ENCODE measurements at regions not wholly inside any gene's neighbourhood (a gene's known extent, or its start where the extent isn't known, plus 50 kb on each side); places are given as distances from the start of the nearest gene placed in this dataset.
A peak's percentile ranks its signal among the peaks of the same experiment; 100 is the strongest.

GRCh38 chr17:71764505-71764904, 356.3 kb upstream of the SOX9 start (continued):
- TF ChIP-seq HOXA7 (CRISPR knock-in tag; IDR thresholded peaks at IDR 0.05) (no peak), RAD21 (conservative IDR thresholded peaks at IDR 0.05 in 1 of 2, IDR thresholded peaks at IDR 0.05 in 1 of 2) (peak; percentile 12 to 45; a peak in 2 of 5 replicates), BCL3 (IDR thresholded peaks at IDR 0.05) (no peak)

- Histone ChIP-seq H3K4me1 (no peaks in the 10 kb centered on the region), H3K27ac (no peak overlapping the region), H3K9me3 (no peaks in the 10 kb centered on the region; the same call in 2 of the 3 replicates), H3K4me2 (no peak overlapping the region), H3K4me3 (no peak overlapping the region)
- ATAC-seq (no peak), DNase-seq (ENCODE audit: low read depth in 1 of 2, low spot score in 1 of 2) (no peak), FAIRE-seq (no peak)
- POLR2A ChIA-PET = no interaction called here
- TF ChIP-seq GATA3 (IDR thresholded peaks at IDR 0.05; ENCODE audit: borderline replicate concordance) (no peak), CTCF (IDR thresholded peaks at IDR 0.05) (no peak), ELK1 (IDR thresholded peaks at IDR 0.05; ENCODE audit: low read depth, low read length) (no peak), FOSB (CRISPR knock-in tag; IDR thresholded peaks at IDR 0.05) (no peak)
- CTCF ChIA-PET = no interaction called here
- 74% methylated on average over 2 of the region's 2 CpGs for WGBS (ENCODE audit: missing lambda C conversion rate)
Observed at GRCh38 chr17:71765437-71765836, 355.4 kb upstream of the SOX9 start.

GRCh38 chr17:71769850-71770249, 351.0 kb upstream of the SOX9 start:
- H3K4me1 ChIP-seq = no peaks in the 10 kb centered on the region
- H3K9me3 ChIP-seq = no peaks in the 10 kb centered on the region; the same call in 2 of the 3 replicates
- CTCF ChIA-PET = interaction anchor here (0.7 to 1.4 kb wide), 2 partner anchors 11 to 39 kb away, joined by 4 read pairs; no protein-coding TSS in a partner anchor
- no peak for TF ChIP-seq KDM1A (IDR thresholded peaks at IDR 0.05; ENCODE audit: low read depth)
- TF ChIP-seq ZSCAN20 (CRISPR knock-in tag; IDR thresholded peaks at IDR 0.05) = no peak
- TF ChIP-seq E2F6 (IDR thresholded peaks at IDR 0.05; ENCODE audit: borderline replicate concordance, low read depth) = no peak
- no peak for TF ChIP-seq ZFP36 (IDR thresholded peaks at IDR 0.05; ENCODE audit: borderline replicate concordance, partially characterized antibody)
- TF ChIP-seq HOXA7 (CRISPR knock-in tag; IDR thresholded peaks at IDR 0.05) = no peak
- TF ChIP-seq CHD4 (IDR thresholded peaks at IDR 0.05; ENCODE audit: borderline replicate concordance) = no peak
- no peak for TF ChIP-seq EP300 (IDR thresholded peaks at IDR 0.05)
- TF ChIP-seq ZNF302 (CRISPR knock-in tag; IDR thresholded peaks at IDR 0.05) = no peak
- no peak for TF ChIP-seq TFCP2L1 (CRISPR knock-in tag; IDR thresholded peaks at IDR 0.05)
- TF ChIP-seq RNF2 (IDR thresholded peaks at IDR 0.05; ENCODE audit: borderline replicate concordance, low read depth) = no peak
- TF ChIP-seq USF2 (IDR thresholded peaks at IDR 0.05) = no peak
- TF ChIP-seq HES2 (IDR thresholded peaks at IDR 0.05) = no peak
- no peak for TF ChIP-seq TP53 (CRISPR knock-in tag; IDR thresholded peaks at IDR 0.05)
- no peak for TF ChIP-seq RCOR1 (IDR thresholded peaks at IDR 0.05; ENCODE audit: low read depth, low read length)
- TF ChIP-seq FOXS1 (CRISPR knock-in tag; IDR thresholded peaks at IDR 0.05) = no peak
- TF ChIP-seq BHLHE40 (IDR thresholded peaks at IDR 0.05; ENCODE audit: low read depth, low read length) = no peak
- no peak overlapping the region for H3K4me2 ChIP-seq
- ATAC-seq (no peak), DNase-seq (ENCODE audit: low read depth in 1 of 2, low spot score in 1 of 2) (no peak), FAIRE-seq (no peak)
- H3K27ac ChIP-seq = no peak overlapping the region
- POLR2A ChIA-PET = interaction anchor here (0.7 kb wide), 1 partner anchor 47 kb away, joined by 3 read pairs; no protein-coding TSS in a partner anchor
- H3K4me3 ChIP-seq = no peak overlapping the region
- WGBS (ENCODE audit: missing lambda C conversion rate) = 33% methylated on average over 2 of the region's 2 CpGs
